ENCODE measurements at regions not wholly inside any gene's neighbourhood (a gene's known extent, or its start where the extent isn't known, plus 50 kb on each side); places are given as distances from the start of the nearest gene placed in this dataset.

DNA sequence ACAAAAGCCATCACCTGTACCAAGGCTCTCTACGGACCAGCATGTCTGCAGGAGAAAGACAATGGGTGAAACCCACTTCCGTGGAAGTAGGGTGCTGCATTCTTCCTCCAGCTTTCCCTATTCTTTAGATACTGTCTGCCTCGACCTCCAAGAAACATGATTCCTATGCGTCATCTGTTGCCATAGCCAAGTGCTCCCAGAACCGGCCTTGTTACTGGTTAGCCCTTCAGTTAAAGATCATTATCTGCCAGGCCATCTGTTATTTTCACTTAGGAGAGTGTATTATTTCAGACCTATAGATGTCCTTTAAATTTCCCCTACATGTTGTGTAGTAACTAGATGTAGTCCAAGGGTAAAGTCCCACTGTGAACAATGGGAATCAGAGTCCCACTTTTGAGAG lies 89.0 kb upstream of the KIAA1217 start:
- TF ChIP-seq EP300 (conservative IDR thresholded peaks at IDR 0.05; ENCODE audit: poor library complexity, severe bottlenecking) (no peak), EZH2 (IDR thresholded peaks at IDR 0.05; ENCODE audit: borderline replicate concordance, insufficient read depth, low read length, poor library complexity, severe bottlenecking) (no peak), CTCF (IDR thresholded peaks at IDR 0.05; ENCODE audit: poor library complexity, severe bottlenecking) (no peak), REST (IDR thresholded peaks at IDR 0.05; ENCODE audit: borderline replicate concordance) (no peak), SMC3 (conservative IDR thresholded peaks at IDR 0.05; ENCODE audit: poor library complexity) (no peak), RAD21 (conservative IDR thresholded peaks at IDR 0.05) (no peak), POLR2AphosphoS5 (IDR thresholded peaks at IDR 0.05) (no peak), TAF1 (IDR thresholded peaks at IDR 0.05; ENCODE audit: low read depth) (no peak), MXI1 (conservative IDR thresholded peaks at IDR 0.05; ENCODE audit: poor library complexity, severe bottlenecking) (no peak)

Data from neural cell (in vitro differentiated cells).